Sigmoid colon (tissue), 3 donors: ENCODE measurements at regions not wholly inside any gene's neighbourhood (a gene's known extent, or its start where the extent isn't known, plus 50 kb on each side); places are given as distances from the start of the nearest gene placed in this dataset.

Experiments
- CTCF ChIP-seq, 4 experiments: fragments of 450-650 bp in 3 of 4; fragments of 200-600 bp in 1 of 4; IDR thresholded peaks; one replicate each; pipeline ENCODE4 v1.5.1; 2016 to 2019; ENCODE audit warnings: antibody characterized with exemption in 4 of 4, mild to moderate bottlenecking in 3 of 4, moderate library complexity in 2 of 4
- POLR2A ChIP-seq, 2 donors: fragments of 450-650 bp; IDR thresholded peaks; one replicate each; pipeline ENCODE4 v1.6.1; 2016; ENCODE audit warnings: antibody characterized with exemption in 2 of 2, mild to moderate bottlenecking in 2 of 2, moderate library complexity in 2 of 2

- TF ChIP-seq CTCF (IDR thresholded peaks at IDR 0.05) = no peak
- no peak for TF ChIP-seq POLR2A (IDR thresholded peaks at IDR 0.05)
Measured at GRCh38 chr2:239880396-239880795, 144.7 kb downstream of the NDUFA10 start.
